A549 (cell line): ENCODE measurements at regions not wholly inside any gene's neighbourhood (a gene's known extent, or its start where the extent isn't known, plus 50 kb on each side); places are given as distances from the start of the nearest gene placed in this dataset.

Experiments
- ATAC-seq, 2 experiments: fragments of 200-7000 bp in 1 of 2; fragments of >200 bp in 1 of 2; cut with Nextera tagmentation in 1 of 2; cut with Tn5 transposase in 1 of 2; 3 replicates each; pipeline versions ENCODE4 v1.8.0 to v1.9.1; 2018 to 2020; ENCODE audit warnings: mild to moderate bottlenecking in 1 of 2, moderate library complexity in 1 of 2
- CTCF ChIA-PET: fragments of 300-600 bp; sonication (Branson Sonifier 250); formaldehyde crosslinking; extraction: SDS; loops from one replicate; lab custom pipeline; 2021; ENCODE audit warnings: antibody characterized with exemption, inconsistent platforms; lab: Yijun Ruan, JAX
- POLR2A ChIA-PET: fragments of 350-600 bp; formaldehyde crosslinking; extraction: SDS; loops from one replicate; lab custom pipeline; 2021; ENCODE audit warnings: antibody characterized with exemption, inconsistent platforms; lab: Yijun Ruan, JAX
- DNase-seq, 2 experiments: peaks; one replicate each; pipeline versions ENCODE4 v3.0.0 to v3.0.0-alpha.2; 2011 to 2016; ENCODE audit warnings: low read depth in 1 of 2, low spot score in 1 of 2
- FAIRE-seq: peaks from 2 replicates; lab custom pipeline; 2011; peaks lifted over from hg19 to GRCh38; lab: Jason Lieb, UNC
- H3K27ac ChIP-seq, 2 experiments: fragments of >200 bp; sonication (Bioruptor Twin); formaldehyde crosslinking; 3 replicates each; pipeline ENCODE4 v1.5.1; 2016 to 2017
- H3K4me1 ChIP-seq: fragments of >200 bp; sonication (Bioruptor Twin); formaldehyde crosslinking; 3 replicates; pipeline ENCODE4 v1.6.1; 2016
- H3K4me2 ChIP-seq: fragments of >200 bp; sonication (Bioruptor Twin); formaldehyde crosslinking; 3 replicates; pipeline ENCODE4 v1.6.1; 2016
- H3K4me3 ChIP-seq: fragments of >200 bp; sonication (Bioruptor Twin); formaldehyde crosslinking; 3 replicates; pipeline ENCODE4 v1.5.1; 2016
- H3K9me3 ChIP-seq: fragments of >200 bp; sonication (Bioruptor Twin); formaldehyde crosslinking; 3 replicates; pipeline ENCODE4 v1.6.1; 2016
- BCL3 ChIP-seq: fragments of >200 bp; sonication (Bioruptor Twin); formaldehyde crosslinking; IDR thresholded peaks from 3 replicates; pipeline ENCODE4 v1.6.1; 2016
- CBX2 ChIP-seq: fragments of 200-600 bp; sonication (generic); IDR thresholded peaks from 2 replicates; pipeline ENCODE4 v1.6.1; 2016; ENCODE audit warnings: low read depth, mild to moderate bottlenecking, borderline replicate concordance
- CHD2 ChIP-seq: fragments of 150-350 bp; IDR thresholded peaks from 2 replicates; pipeline ENCODE4 v1.6.1; 2014; ENCODE audit warnings: low read length; ENCODE audit not compliant: partially characterized antibody
- EHMT2 ChIP-seq: fragments of 200-600 bp; sonication (generic); IDR thresholded peaks from 2 replicates; pipeline ENCODE4 v1.6.1; 2016; ENCODE audit warnings: antibody characterized with exemption, low read depth, mild to moderate bottlenecking, moderate library complexity
- ELK1 ChIP-seq: fragments of 150-350 bp; IDR thresholded peaks from 2 replicates; pipeline ENCODE4 v1.6.1; 2014; ENCODE audit warnings: low read depth, mild to moderate bottlenecking, low read length
- ESRRA ChIP-seq: fragments of 150-350 bp; IDR thresholded peaks from 2 replicates; pipeline ENCODE4 v1.6.1; 2014; ENCODE audit warnings: mild to moderate bottlenecking, low read length, borderline replicate concordance
- FOXS1 ChIP-seq: fragments of 250-450 bp; sonication (Bioruptor Pico); IDR thresholded peaks from 2 replicates; pipeline ENCODE4 v1.5.0; 2020; ENCODE audit warnings: mild to moderate bottlenecking, moderate library complexity
- HDAC2 ChIP-seq: fragments of 200-600 bp; sonication (generic); IDR thresholded peaks from 2 replicates; pipeline ENCODE4 v1.6.1; 2016
- HES2 ChIP-seq: fragments of >200 bp; sonication (Bioruptor Twin); formaldehyde crosslinking; IDR thresholded peaks from 2 replicates; pipeline ENCODE4 v1.6.1; 2016
- JUN ChIP-seq, 2 experiments: fragments of >200 bp; sonication (Bioruptor Twin); formaldehyde crosslinking; IDR thresholded peaks; 2 replicates in 1 of 2; 3 replicates in 1 of 2; pipeline ENCODE4 v1.6.1; 2016 to 2017
- JUNB ChIP-seq: fragments of >200 bp; sonication (Bioruptor Twin); formaldehyde crosslinking; IDR thresholded peaks from 2 replicates; pipeline ENCODE4 v1.6.1; 2016
- NR3C1 ChIP-seq: fragments of >200 bp; sonication (Bioruptor Twin); formaldehyde crosslinking; IDR thresholded peaks from 3 replicates; pipeline ENCODE4 v1.6.1; 2017
- POLR2AphosphoS2 ChIP-seq: conservative IDR thresholded peaks from 2 replicates; pipeline ENCODE4 v1.6.1; 2012; ENCODE audit warnings: low read length, improper control_type of control experiment, inconsistent platforms
- RAD21 ChIP-seq, 2 experiments: fragments of >200 bp in 1 of 2; sonication (Bioruptor Twin) in 1 of 2; formaldehyde crosslinking in 1 of 2; IDR thresholded peaks in 1 of 2; conservative IDR thresholded peaks in 1 of 2; 2 replicates in 1 of 2; 3 replicates in 1 of 2; pipeline ENCODE4 v1.6.1; 2012 to 2018; ENCODE audit warnings: inconsistent platforms in 1 of 2
- RARB ChIP-seq: fragments of 250-450 bp; sonication (Bioruptor Pico); IDR thresholded peaks from 2 replicates; pipeline ENCODE4 v1.8.0; 2021; ENCODE audit warnings: mild to moderate bottlenecking, moderate library complexity
- RCOR1 ChIP-seq: fragments of 150-350 bp; IDR thresholded peaks from 2 replicates; pipeline ENCODE4 v1.6.1; 2014; ENCODE audit warnings: antibody characterized with exemption, low read length, low read depth
- RFX5 ChIP-seq: fragments of 450-650 bp; IDR thresholded peaks from 2 replicates; pipeline ENCODE4 v1.7.1; 2014; ENCODE audit warnings: antibody characterized with exemption, mild to moderate bottlenecking, moderate library complexity
- RNF2 ChIP-seq: fragments of 200-600 bp; sonication (generic); IDR thresholded peaks from 2 replicates; pipeline ENCODE4 v1.6.1; 2016; ENCODE audit warnings: low read depth, mild to moderate bottlenecking, antibody characterized with exemption, moderate library complexity, borderline replicate concordance
- SMC3 ChIP-seq: fragments of >200 bp; sonication (Bioruptor Twin); formaldehyde crosslinking; IDR thresholded peaks from 3 replicates; pipeline ENCODE4 v1.6.1; 2018; ENCODE audit warnings: inconsistent platforms
- SREBF2 ChIP-seq: fragments of 450-650 bp; IDR thresholded peaks from 2 replicates; pipeline ENCODE4 v1.6.1; 2014; ENCODE audit warnings: mild to moderate bottlenecking, moderate library complexity
- TF ChIP-seq, protein P1 (sequence below): IDR thresholded peaks from 2 replicates; pipeline ENCODE4 v1.6.1; 2012; ENCODE audit warnings: low read depth, borderline replicate concordance
- TF ChIP-seq, protein P2 (sequence below): IDR thresholded peaks from 2 replicates; pipeline ENCODE4 v1.6.1; 2012

- ATAC-seq (no peak), DNase-seq (no peak), FAIRE-seq (no peak)
- TF ChIP-seq JUN (IDR thresholded peaks at IDR 0.05), result no peak
- TF ChIP-seq SREBF2, result no peak
- TF ChIP-seq, protein P1, sequence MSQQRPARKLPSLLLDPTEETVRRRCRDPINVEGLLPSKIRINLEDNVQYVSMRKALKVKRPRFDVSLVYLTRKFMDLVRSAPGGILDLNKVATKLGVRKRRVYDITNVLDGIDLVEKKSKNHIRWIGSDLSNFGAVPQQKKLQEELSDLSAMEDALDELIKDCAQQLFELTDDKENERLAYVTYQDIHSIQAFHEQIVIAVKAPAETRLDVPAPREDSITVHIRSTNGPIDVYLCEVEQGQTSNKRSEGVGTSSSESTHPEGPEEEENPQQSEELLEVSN, result no peak
- TF ChIP-seq RAD21 (conservative IDR thresholded peaks at IDR 0.05 in 1 of 2, IDR thresholded peaks at IDR 0.05 in 1 of 2), result no peak
- TF ChIP-seq RCOR1, result no peak
- no peak for TF ChIP-seq FOXS1 (CRISPR knock-in tag)
- TF ChIP-seq SMC3, result no peak
- TF ChIP-seq EHMT2, result no peak
- no peak for TF ChIP-seq HES2
- no peak for TF ChIP-seq ESRRA
- TF ChIP-seq HDAC2, result no peak
- TF ChIP-seq NR3C1, result no peak
- TF ChIP-seq POLR2AphosphoS2, result no peak
- no peak for TF ChIP-seq JUNB
- TF ChIP-seq RNF2, result no peak
- ChIA-PET CTCF (interaction anchor here (0.6 kb wide), 1 partner anchor 1011 kb away, joined by 3 read pairs; no protein-coding TSS in a partner anchor), POLR2A (no interaction called here)
- Histone ChIP-seq H3K4me1 (no peaks in the 10 kb centered on the region), H3K4me2 (no peak overlapping the region), H3K9me3 (peaks cover 44% of the 10 kb centered on the region), H3K4me3 (no peak overlapping the region), H3K27ac (no peak overlapping the region)
Measured at GRCh38 chr10:78492424-78492823, 458.8 kb downstream of the RPS24 start.

DNA sequence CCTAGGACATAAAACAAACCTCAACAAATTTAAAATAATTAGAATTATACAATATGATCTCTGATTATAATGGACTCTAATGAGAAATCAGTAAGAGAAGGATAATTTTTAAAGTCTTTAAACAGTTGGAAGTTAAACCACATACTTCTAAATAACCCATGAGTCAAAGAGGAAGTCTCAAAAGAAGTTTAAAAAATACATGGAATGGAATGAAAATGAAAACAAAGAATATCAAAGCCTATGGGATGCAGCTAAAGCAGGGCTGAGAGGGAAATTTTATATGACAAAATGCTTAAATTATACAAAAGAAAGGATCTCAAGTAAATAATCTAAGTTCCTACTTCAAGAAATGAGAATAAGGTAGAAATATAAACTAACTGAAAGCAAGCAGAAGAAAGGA is 460.5 kb downstream of the RPS24 start:
- FAIRE-seq (no peak), DNase-seq (no peak), ATAC-seq (no peak)
- POLR2A ChIA-PET, result no interaction called here
- Histone ChIP-seq H3K4me3 (no peak overlapping the region), H3K4me1 (no peaks in the 10 kb centered on the region), H3K27ac (no peak overlapping the region), H3K9me3 (peaks cover 37% of the 10 kb centered on the region), H3K4me2 (no peak overlapping the region)
- CTCF ChIA-PET, result no interaction called here
- TF ChIP-seq RCOR1 (no peak), RFX5 (no peak), RARB (no peak), BCL3 (no peak), NR3C1 (no peak), ELK1 (no peak), CHD2 (no peak), CBX2 (no peak), SMC3 (no peak), SREBF2 (no peak)
- TF ChIP-seq, protein P2, sequence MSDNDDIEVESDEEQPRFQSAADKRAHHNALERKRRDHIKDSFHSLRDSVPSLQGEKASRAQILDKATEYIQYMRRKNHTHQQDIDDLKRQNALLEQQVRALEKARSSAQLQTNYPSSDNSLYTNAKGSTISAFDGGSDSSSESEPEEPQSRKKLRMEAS, result no peak
